ENCODE measurements at regions not wholly inside any gene's neighbourhood (a gene's known extent, or its start where the extent isn't known, plus 50 kb on each side); places are given as distances from the start of the nearest gene placed in this dataset.

GRCh38 chr22:47657224-47657623 is 894.8 kb downstream of the TBC1D22A start:
- no peak for DNase-seq (ENCODE audit: low read depth in 3 of 3)

GRCh38 chr22:47656806-47657205 is 894.4 kb downstream of the TBC1D22A start:
- DNase-seq (ENCODE audit: low read depth in 3 of 3): no peak

GRCh38 chr22:47655930-47656329 is 893.5 kb downstream of the TBC1D22A start:
- no peak for DNase-seq (ENCODE audit: low read depth in 3 of 3)

GRCh38 chr22:47654922-47655491 is 892.6 kb downstream of the TBC1D22A start:
- no peak for DNase-seq (ENCODE audit: low read depth in 3 of 3)

GRCh38 chr22:47653921-47654320 is 891.5 kb downstream of the TBC1D22A start:
- DNase-seq (ENCODE audit: low read depth in 3 of 3): no peak

GRCh38 chr22:47651216-47651987 is 889.0 kb downstream of the TBC1D22A start:
- DNase-seq (ENCODE audit: low read depth in 3 of 3): no peak

GRCh38 chr22:47647720-47648119 is 885.3 kb downstream of the TBC1D22A start:
- no peak for DNase-seq (ENCODE audit: low read depth in 3 of 3)

- no peak for DNase-seq (ENCODE audit: low read depth in 3 of 3)
These were observed 884.7 kb downstream of the TBC1D22A start for GRCh38 chr22:47647181-47647580.

GRCh38 chr22:47645923-47646322 is 883.5 kb downstream of the TBC1D22A start:
- no peak for DNase-seq (ENCODE audit: low read depth in 3 of 3)

- DNase-seq (ENCODE audit: low read depth in 3 of 3): no peak
These were observed 883.0 kb downstream of the TBC1D22A start for GRCh38 chr22:47645450-47645914.

- DNase-seq (ENCODE audit: low read depth in 3 of 3): no peak
These were observed 871.9 kb downstream of the TBC1D22A start for GRCh38 chr22:47634347-47634746.

GRCh38 chr22:47633111-47633510 is 870.7 kb downstream of the TBC1D22A start:
- no peak for DNase-seq (ENCODE audit: low read depth in 3 of 3)

GRCh38 chr22:47632701-47633100 is 870.3 kb downstream of the TBC1D22A start:
- DNase-seq (ENCODE audit: low read depth in 3 of 3): no peak

GRCh38 chr22:47631571-47632102 is 869.2 kb downstream of the TBC1D22A start:
- no peak for DNase-seq (ENCODE audit: low read depth in 3 of 3)

GRCh38 chr22:47630741-47631534 is 868.5 kb downstream of the TBC1D22A start:
- no peak for DNase-seq (ENCODE audit: low read depth in 3 of 3)

GRCh38 chr22:47629791-47630655 is 867.6 kb downstream of the TBC1D22A start:
- no peak for DNase-seq (ENCODE audit: low read depth in 3 of 3)

GRCh38 chr22:47629273-47629711 is 866.8 kb downstream of the TBC1D22A start:
- DNase-seq (ENCODE audit: low read depth in 3 of 3): no peak

- no peak for DNase-seq (ENCODE audit: low read depth in 3 of 3)
These were observed 866.2 kb downstream of the TBC1D22A start for GRCh38 chr22:47628477-47629272.

- no peak for DNase-seq (ENCODE audit: low read depth in 3 of 3)
These were observed 865.3 kb downstream of the TBC1D22A start for GRCh38 chr22:47627556-47628253.
